ENCODE measurements at regions not wholly inside any gene's neighbourhood (a gene's known extent, or its start where the extent isn't known, plus 50 kb on each side); places are given as distances from the start of the nearest gene placed in this dataset.

DNA sequence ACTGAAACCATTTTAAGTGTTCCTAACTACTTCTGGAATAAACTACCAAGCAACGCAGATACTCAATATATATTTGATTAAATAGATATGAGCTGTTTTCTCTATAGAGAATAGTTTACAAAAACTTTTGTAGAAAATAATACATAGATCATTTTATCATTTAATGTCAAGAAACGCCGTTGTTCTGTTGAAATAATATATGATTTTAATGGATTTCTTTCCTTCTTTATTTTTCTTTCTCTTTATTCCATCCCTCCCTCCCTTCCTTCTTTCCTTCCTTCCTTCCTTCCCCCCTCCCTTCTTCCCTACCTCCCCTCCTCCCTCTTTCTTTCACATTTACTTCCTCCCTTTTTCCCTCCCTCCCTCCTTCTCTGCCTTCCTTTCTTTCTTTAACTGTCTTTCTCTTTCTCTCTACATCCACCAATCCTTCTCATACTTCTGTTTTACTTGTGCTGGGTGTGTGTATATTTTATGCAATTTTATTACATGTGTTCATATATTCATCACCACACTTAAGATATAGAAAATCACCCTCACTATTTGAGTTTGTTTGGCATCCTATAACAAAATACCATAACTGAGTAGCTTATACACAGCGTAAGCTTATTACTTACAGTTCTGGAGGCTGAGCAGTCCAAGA is 230.9 kb upstream of the BRINP3 start:
- H4K91ac ChIP-seq (ENCODE audit: low read length) = no peak overlapping the region
- no peak overlapping the region for H2AFZ ChIP-seq (ENCODE audit: low read depth, low read length)
- H2AK5ac ChIP-seq (ENCODE audit: low read length, severe bottlenecking) = no peak overlapping the region
- no peak overlapping the region for H3K4ac ChIP-seq (ENCODE audit: low read depth in 1 of 2, low read length in 2 of 2)
- H3K18ac ChIP-seq (ENCODE audit: low read depth in 1 of 2, low read length in 2 of 2) = no peak overlapping the region
- H3K4me3 ChIP-seq (ENCODE audit: insufficient read depth in 1 of 2, low read depth in 1 of 2, low read length in 2 of 2) = no peak overlapping the region
- peaks cover 5% of the 10 kb centered on the region for H3K9me3 ChIP-seq (ENCODE audit: control insufficient read depth, low read length)
- H3K27me3 ChIP-seq (ENCODE audit: control insufficient read depth in 1 of 2, insufficient read depth in 1 of 2, low read length in 2 of 2) = no peaks in the 10 kb centered on the region
- WGBS = no CpG with 5 or more reads among the region's 4 CpGs
- H3K23ac ChIP-seq (ENCODE audit: low read length in 2 of 2) = no peak overlapping the region
- no peak overlapping the region for H3K9ac ChIP-seq (ENCODE audit: low read length)
- H2BK120ac ChIP-seq (ENCODE audit: low read depth, low read length) = no peak overlapping the region
- no peak overlapping the region for H3K4me2 ChIP-seq (ENCODE audit: low read length, poor library complexity, severe bottlenecking)
- H2BK15ac ChIP-seq (ENCODE audit: low read depth, poor library complexity, severe bottlenecking) = no peak overlapping the region
- no peak overlapping the region for H3K27ac ChIP-seq (ENCODE audit: low read length, poor library complexity, severe bottlenecking)
- H4K8ac ChIP-seq (ENCODE audit: low read length) = no peak overlapping the region
- no peak overlapping the region for H2BK5ac ChIP-seq (ENCODE audit: low read depth, low read length, poor library complexity, severe bottlenecking)
- no peak for DNase-seq
- H3K79me1 ChIP-seq (replicated peaks; ENCODE audit: low read length, poor library complexity, severe bottlenecking) = no peaks in the 10 kb centered on the region
- H2BK12ac ChIP-seq (ENCODE audit: low read length in 2 of 2) = no peak overlapping the region
- H3K36me3 ChIP-seq (ENCODE audit: control insufficient read depth in 1 of 2, insufficient read depth in 2 of 2, low read depth in 1 of 2, low read length in 2 of 2) = no peaks in the 10 kb centered on the region
- H3K14ac ChIP-seq (ENCODE audit: low read length in 2 of 2) = no peak overlapping the region
- no peaks in the 10 kb centered on the region for H3K4me1 ChIP-seq (ENCODE audit: control insufficient read depth, insufficient read depth, low read depth, low read length)

DNA sequence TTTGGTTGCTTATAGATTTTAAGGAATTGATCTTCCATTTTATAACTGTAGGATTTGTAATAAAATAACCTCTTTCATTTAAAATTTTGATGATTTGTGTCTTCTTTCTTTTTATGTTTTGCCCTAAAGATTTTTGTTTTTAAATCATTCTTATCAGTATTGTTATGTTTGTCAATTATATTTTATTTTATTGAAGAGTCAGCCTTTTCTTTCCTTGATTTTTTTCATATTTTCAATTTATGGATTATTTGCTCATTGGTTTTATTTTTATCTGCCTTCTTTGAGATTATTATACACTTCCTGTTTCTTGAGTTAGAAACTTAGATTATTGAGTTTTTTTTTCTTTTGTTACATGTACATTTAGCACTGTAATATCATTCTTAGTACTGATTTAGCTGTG is 233.4 kb upstream of the BRINP3 start:
- peak overlapping the region; percentile 31 for H2BK5ac ChIP-seq (ENCODE audit: low read depth, low read length, poor library complexity, severe bottlenecking)
- no peak overlapping the region for H2BK12ac ChIP-seq (ENCODE audit: low read length in 2 of 2)
- no peak overlapping the region for H3K14ac ChIP-seq (ENCODE audit: low read length in 2 of 2)
- peaks cover 5% of the 10 kb centered on the region for H3K9me3 ChIP-seq (ENCODE audit: control insufficient read depth, low read length)
- H2AFZ ChIP-seq (ENCODE audit: low read depth, low read length) = no peak overlapping the region
- H2BK120ac ChIP-seq (ENCODE audit: low read depth, low read length) = no peak overlapping the region
- H4K91ac ChIP-seq (ENCODE audit: low read length) = no peak overlapping the region
- H3K36me3 ChIP-seq (ENCODE audit: control insufficient read depth in 1 of 2, insufficient read depth in 2 of 2, low read depth in 1 of 2, low read length in 2 of 2) = no peaks in the 10 kb centered on the region
- no peak overlapping the region for H2AK5ac ChIP-seq (ENCODE audit: low read length, severe bottlenecking)
- no peak overlapping the region for H3K18ac ChIP-seq (ENCODE audit: low read depth in 1 of 2, low read length in 2 of 2)
- H3K4ac ChIP-seq (ENCODE audit: low read depth in 1 of 2, low read length in 2 of 2) = no peak overlapping the region
- no peak overlapping the region for H2BK15ac ChIP-seq (ENCODE audit: low read depth, poor library complexity, severe bottlenecking)
- H3K27me3 ChIP-seq (ENCODE audit: control insufficient read depth in 1 of 2, insufficient read depth in 1 of 2, low read length in 2 of 2) = no peaks in the 10 kb centered on the region
- no peak overlapping the region for H3K27ac ChIP-seq (ENCODE audit: low read length, poor library complexity, severe bottlenecking)
- no peak overlapping the region for H3K4me3 ChIP-seq (ENCODE audit: insufficient read depth in 1 of 2, low read depth in 1 of 2, low read length in 2 of 2)
- no peak overlapping the region for H3K9ac ChIP-seq (ENCODE audit: low read length)
- H3K4me2 ChIP-seq (ENCODE audit: low read length, poor library complexity, severe bottlenecking) = no peak overlapping the region
- H4K8ac ChIP-seq (ENCODE audit: low read length) = no peak overlapping the region
- no peak overlapping the region for H3K23ac ChIP-seq (ENCODE audit: low read length in 2 of 2)
- no peaks in the 10 kb centered on the region for H3K79me1 ChIP-seq (replicated peaks; ENCODE audit: low read length, poor library complexity, severe bottlenecking)
- no peak for DNase-seq
- H3K4me1 ChIP-seq (ENCODE audit: control insufficient read depth, insufficient read depth, low read depth, low read length) = no peaks in the 10 kb centered on the region

DNA sequence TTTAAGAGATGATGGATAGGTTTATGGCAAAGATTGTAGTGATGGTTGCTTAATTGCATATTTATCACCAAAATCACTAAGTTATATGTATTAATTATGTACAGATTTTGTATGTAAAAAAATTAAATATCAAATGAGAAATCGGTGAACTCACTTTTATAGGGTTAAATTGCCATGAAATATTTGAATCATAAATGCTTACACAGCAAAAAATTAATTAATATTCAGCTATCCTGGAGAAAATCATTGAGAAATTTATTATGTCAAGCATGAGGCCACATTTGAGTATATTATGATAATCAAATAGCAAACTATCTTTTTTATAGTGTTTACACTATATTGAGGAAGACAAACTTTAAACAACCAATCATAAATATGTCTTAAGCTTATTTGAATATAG is 239.4 kb upstream of the BRINP3 start:
- H3K27ac ChIP-seq (ENCODE audit: low read length, poor library complexity, severe bottlenecking) = no peak overlapping the region
- no peak overlapping the region for H2AK5ac ChIP-seq (ENCODE audit: low read length, severe bottlenecking)
- no peaks in the 10 kb centered on the region for H3K79me1 ChIP-seq (replicated peaks; ENCODE audit: low read length, poor library complexity, severe bottlenecking)
- no peaks in the 10 kb centered on the region for H3K4me1 ChIP-seq (ENCODE audit: control insufficient read depth, insufficient read depth, low read depth, low read length)
- H2AFZ ChIP-seq (ENCODE audit: low read depth, low read length) = no peak overlapping the region
- DNase-seq = no peak
- H3K27me3 ChIP-seq (ENCODE audit: control insufficient read depth in 1 of 2, insufficient read depth in 1 of 2, low read length in 2 of 2) = no peaks in the 10 kb centered on the region
- H2BK120ac ChIP-seq (ENCODE audit: low read depth, low read length) = no peak overlapping the region
- no peak overlapping the region for H3K23ac ChIP-seq (ENCODE audit: low read length in 2 of 2)
- no peak overlapping the region for H3K4me3 ChIP-seq (ENCODE audit: insufficient read depth in 1 of 2, low read depth in 1 of 2, low read length in 2 of 2)
- no peak overlapping the region for H3K4me2 ChIP-seq (ENCODE audit: low read length, poor library complexity, severe bottlenecking)
- no peak overlapping the region for H3K9ac ChIP-seq (ENCODE audit: low read length)
- no peak overlapping the region for H3K14ac ChIP-seq (ENCODE audit: low read length in 2 of 2)
- no peak overlapping the region for H2BK5ac ChIP-seq (ENCODE audit: low read depth, low read length, poor library complexity, severe bottlenecking)
- H2BK15ac ChIP-seq (ENCODE audit: low read depth, poor library complexity, severe bottlenecking) = no peak overlapping the region
- no peaks in the 10 kb centered on the region for H3K36me3 ChIP-seq (ENCODE audit: control insufficient read depth in 1 of 2, insufficient read depth in 2 of 2, low read depth in 1 of 2, low read length in 2 of 2)
- no peak overlapping the region for H3K18ac ChIP-seq (ENCODE audit: low read depth in 1 of 2, low read length in 2 of 2)
- no peak overlapping the region for H3K4ac ChIP-seq (ENCODE audit: low read depth in 1 of 2, low read length in 2 of 2)
- no peak overlapping the region for H2BK12ac ChIP-seq (ENCODE audit: low read length in 2 of 2)
- no peak overlapping the region for H4K91ac ChIP-seq (ENCODE audit: low read length)
- WGBS = no CpG with 5 or more reads among the region's 1 CpG
- H4K8ac ChIP-seq (ENCODE audit: low read length) = no peak overlapping the region
- H3K9me3 ChIP-seq (ENCODE audit: control insufficient read depth, low read length) = peaks cover 5% of the 10 kb centered on the region

DNA sequence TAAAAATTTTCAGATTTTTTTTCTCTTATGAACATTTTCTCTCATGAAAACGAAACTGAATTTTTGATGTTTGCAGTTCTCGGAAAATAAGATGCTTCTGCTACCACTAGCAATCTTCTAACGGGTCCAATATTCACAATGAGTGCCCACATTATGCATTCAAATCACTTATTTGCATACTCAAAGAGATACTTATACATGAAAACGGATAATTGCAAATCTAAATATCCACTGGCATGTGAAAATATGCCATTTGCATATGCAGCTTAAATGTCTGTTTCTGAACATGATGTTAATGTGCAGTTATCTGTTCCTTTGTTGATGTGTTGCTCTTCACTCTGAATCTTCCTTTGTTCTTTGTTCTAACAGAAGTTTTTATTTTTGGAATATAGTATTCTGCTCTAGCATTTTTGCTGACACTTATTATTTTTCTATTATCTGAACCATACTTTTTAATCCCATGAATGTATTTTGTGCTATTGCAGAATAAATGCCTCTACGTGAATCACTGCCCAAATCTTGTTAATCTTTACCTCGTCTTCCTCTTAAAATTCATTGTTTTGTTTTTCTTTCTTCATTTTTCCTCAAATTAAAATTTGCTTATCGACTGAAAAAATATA is 259.4 kb upstream of the BRINP3 start:
- Histone ChIP-seq H3K23ac (ENCODE audit: low read length in 2 of 2) (no peak overlapping the region), H3K27ac (ENCODE audit: low read length, poor library complexity, severe bottlenecking) (no peak overlapping the region), H3K4me2 (ENCODE audit: low read length, poor library complexity, severe bottlenecking) (no peak overlapping the region), H3K14ac (ENCODE audit: low read length in 2 of 2) (no peak overlapping the region), H3K18ac (ENCODE audit: low read depth in 1 of 2, low read length in 2 of 2) (no peak overlapping the region), H2BK5ac (ENCODE audit: low read depth, low read length, poor library complexity, severe bottlenecking) (no peak overlapping the region), H3K4me1 (ENCODE audit: control insufficient read depth, insufficient read depth, low read depth, low read length) (no peaks in the 10 kb centered on the region), H2AK5ac (ENCODE audit: low read length, severe bottlenecking) (no peak overlapping the region), H3K36me3 (ENCODE audit: control insufficient read depth in 1 of 2, insufficient read depth in 2 of 2, low read depth in 1 of 2, low read length in 2 of 2) (no peaks in the 10 kb centered on the region), H3K9me3 (ENCODE audit: control insufficient read depth, low read length) (no peaks in the 10 kb centered on the region), H3K27me3 (ENCODE audit: control insufficient read depth in 1 of 2, insufficient read depth in 1 of 2, low read length in 2 of 2) (no peaks in the 10 kb centered on the region), H3K4ac (ENCODE audit: low read depth in 1 of 2, low read length in 2 of 2) (no peak overlapping the region), H4K8ac (ENCODE audit: low read length) (no peak overlapping the region), H3K79me1 (replicated peaks; ENCODE audit: low read length, poor library complexity, severe bottlenecking) (no peaks in the 10 kb centered on the region), H2BK12ac (ENCODE audit: low read length in 2 of 2) (no peak overlapping the region), H3K4me3 (ENCODE audit: insufficient read depth in 1 of 2, low read depth in 1 of 2, low read length in 2 of 2) (no peak overlapping the region), H3K9ac (ENCODE audit: low read length) (no peak overlapping the region), H4K91ac (ENCODE audit: low read length) (no peak overlapping the region), H2AFZ (ENCODE audit: low read depth, low read length) (no peak overlapping the region), H2BK120ac (ENCODE audit: low read depth, low read length) (no peak overlapping the region), H2BK15ac (ENCODE audit: low read depth, poor library complexity, severe bottlenecking) (no peak overlapping the region)
- WGBS = 74% methylated on average over 6 of the region's 7 CpGs
- DNase-seq = no peak

Measured in mesenchymal stem cell (in vitro differentiated cells and primary cell).